ENCODE measurements at regions not wholly inside any gene's neighbourhood (a gene's known extent, or its start where the extent isn't known, plus 50 kb on each side); places are given as distances from the start of the nearest gene placed in this dataset.
A peak's percentile ranks its signal among the peaks of the same experiment; 100 is the strongest.

DNA sequence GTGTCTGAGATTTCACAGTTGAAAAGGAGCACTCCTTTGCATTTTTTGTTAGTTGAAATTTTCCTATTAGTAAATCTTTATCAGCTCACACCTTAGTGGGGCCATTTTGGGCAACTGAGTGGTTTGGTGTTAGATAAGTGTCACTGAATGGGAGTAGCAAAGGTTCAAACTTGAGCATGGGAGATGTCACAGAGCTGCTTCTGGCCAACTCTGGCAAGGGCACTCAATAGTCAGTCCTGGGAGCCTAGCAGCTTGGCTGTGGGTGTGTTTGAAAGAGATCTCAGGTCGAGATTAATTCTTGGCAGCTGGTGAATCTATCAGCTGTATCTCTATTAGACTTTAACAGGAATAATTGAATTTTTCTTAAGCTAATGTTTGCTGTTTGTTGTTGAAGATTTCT is 579.3 kb downstream of the EDEM1 start:
- Mint-ChIP-seq H3K9me3 (peaks cover 0 to 3% (median 0%) of the 10 kb centered on the region in 7 donors), H3K4me1 (no peaks in the 10 kb centered on the region), H3K27me3 (ENCODE audit: low read depth in 3 of 3) (peaks cover 0 to 3% (median 0%) of the 10 kb centered on the region in 3 donors), H3K4me3 (no peak overlapping the region), H3K36me3 (no peaks in the 10 kb centered on the region), H3K27ac (no peak overlapping the region)
- H3K27me3 ChIP-seq (ENCODE audit: control insufficient read depth in 2 of 2, insufficient read depth in 2 of 2, low read length in 2 of 2), result no peaks in the 10 kb centered on the region
- no peaks in the 10 kb centered on the region for H4K20me1 ChIP-seq (ENCODE audit: insufficient read depth, low read length)
- H3K36me3 ChIP-seq (replicated peaks in 1 of 2; ENCODE audit: control insufficient read depth in 1 of 2, insufficient read depth in 2 of 2, low read length in 2 of 2), result no peaks in the 10 kb centered on the region
- no peaks in the 10 kb centered on the region for H3K9me3 ChIP-seq (replicated peaks in 1 of 2; ENCODE audit: control insufficient read depth in 1 of 2, insufficient read depth in 1 of 2, low read length in 2 of 2)
- H3K27ac ChIP-seq (ENCODE audit: low read depth in 1 of 2, low read length in 2 of 2), result no peak overlapping the region
- WGBS (ENCODE audit: insufficient coverage), result no CpG with 5 or more reads among the region's 1 CpG
- TF ChIP-seq, protein P1, sequence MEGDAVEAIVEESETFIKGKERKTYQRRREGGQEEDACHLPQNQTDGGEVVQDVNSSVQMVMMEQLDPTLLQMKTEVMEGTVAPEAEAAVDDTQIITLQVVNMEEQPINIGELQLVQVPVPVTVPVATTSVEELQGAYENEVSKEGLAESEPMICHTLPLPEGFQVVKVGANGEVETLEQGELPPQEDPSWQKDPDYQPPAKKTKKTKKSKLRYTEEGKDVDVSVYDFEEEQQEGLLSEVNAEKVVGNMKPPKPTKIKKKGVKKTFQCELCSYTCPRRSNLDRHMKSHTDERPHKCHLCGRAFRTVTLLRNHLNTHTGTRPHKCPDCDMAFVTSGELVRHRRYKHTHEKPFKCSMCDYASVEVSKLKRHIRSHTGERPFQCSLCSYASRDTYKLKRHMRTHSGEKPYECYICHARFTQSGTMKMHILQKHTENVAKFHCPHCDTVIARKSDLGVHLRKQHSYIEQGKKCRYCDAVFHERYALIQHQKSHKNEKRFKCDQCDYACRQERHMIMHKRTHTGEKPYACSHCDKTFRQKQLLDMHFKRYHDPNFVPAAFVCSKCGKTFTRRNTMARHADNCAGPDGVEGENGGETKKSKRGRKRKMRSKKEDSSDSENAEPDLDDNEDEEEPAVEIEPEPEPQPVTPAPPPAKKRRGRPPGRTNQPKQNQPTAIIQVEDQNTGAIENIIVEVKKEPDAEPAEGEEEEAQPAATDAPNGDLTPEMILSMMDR (IDR thresholded peaks at IDR 0.05), result no peak
- no peak overlapping the region for H3K9ac ChIP-seq (ENCODE audit: insufficient read depth, low read length, poor library complexity, severe bottlenecking)
- H3K4me3 ChIP-seq (replicated peaks in 1 of 3; ENCODE audit: low read depth in 2 of 3, low read length in 3 of 3), result no peak overlapping the region
- DNase-seq, result no peak
- H3K79me2 ChIP-seq (ENCODE audit: insufficient read depth, low read length), result no peaks in the 10 kb centered on the region
- H2AFZ ChIP-seq (ENCODE audit: insufficient read depth, low read depth, low read length, poor library complexity, severe bottlenecking), result no peak overlapping the region
- no peak overlapping the region for H3K4me2 ChIP-seq (replicated peaks; ENCODE audit: extremely low read depth, low read length, poor library complexity, severe bottlenecking)
- no peaks in the 10 kb centered on the region for H3K4me1 ChIP-seq (ENCODE audit: control insufficient read depth in 1 of 2, insufficient read depth in 2 of 2, low read length in 2 of 2)
- intact Hi-C loops (cut with micrococcal nuclease), result no loop called here

DNA sequence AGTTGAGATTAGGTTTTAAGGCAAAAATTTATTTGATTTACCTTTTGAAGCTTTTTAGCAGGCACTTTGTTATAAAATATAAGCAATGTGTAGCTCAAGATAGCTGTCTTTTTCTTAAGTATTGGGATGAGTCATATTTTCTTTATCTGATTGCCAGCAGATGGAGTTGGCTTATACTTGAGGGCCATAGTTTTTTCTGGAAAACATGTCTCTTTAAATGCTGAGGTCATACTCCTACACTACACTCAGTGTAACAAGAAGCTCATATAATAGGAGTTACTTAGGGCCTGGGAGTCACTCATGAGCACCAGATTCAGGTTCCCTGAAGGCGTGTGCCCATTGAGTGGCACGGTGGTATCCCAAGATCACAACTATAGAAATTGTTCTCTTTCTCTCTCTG is 579.8 kb downstream of the EDEM1 start:
- no peaks in the 10 kb centered on the region for H3K4me1 ChIP-seq (ENCODE audit: control insufficient read depth in 1 of 2, insufficient read depth in 2 of 2, low read length in 2 of 2)
- Mint-ChIP-seq H3K4me1 (no peaks in the 10 kb centered on the region), H3K9me3 (peaks cover 0 to 3% (median 0%) of the 10 kb centered on the region in 7 donors), H3K4me3 (no peak overlapping the region), H3K27me3 (ENCODE audit: low read depth in 3 of 3) (peaks cover 0 to 3% (median 0%) of the 10 kb centered on the region in 3 donors), H3K36me3 (no peaks in the 10 kb centered on the region), H3K27ac (peak overlapping the region in 1 of 7 donors; percentile 68)
- DNase-seq, result no peak
- no peak overlapping the region for H3K4me2 ChIP-seq (replicated peaks; ENCODE audit: extremely low read depth, low read length, poor library complexity, severe bottlenecking)
- intact Hi-C loops (cut with micrococcal nuclease), result no loop called here
- H3K4me3 ChIP-seq (replicated peaks in 1 of 3; ENCODE audit: low read depth in 2 of 3, low read length in 3 of 3), result no peak overlapping the region
- WGBS (ENCODE audit: insufficient coverage), result 100% methylated on average over 2 of the region's 2 CpGs
- H3K9ac ChIP-seq (ENCODE audit: insufficient read depth, low read length, poor library complexity, severe bottlenecking), result no peak overlapping the region
- no peaks in the 10 kb centered on the region for H3K79me2 ChIP-seq (ENCODE audit: insufficient read depth, low read length)
- H3K9me3 ChIP-seq (replicated peaks in 1 of 2; ENCODE audit: control insufficient read depth in 1 of 2, insufficient read depth in 1 of 2, low read length in 2 of 2), result no peaks in the 10 kb centered on the region
- no peaks in the 10 kb centered on the region for H4K20me1 ChIP-seq (ENCODE audit: insufficient read depth, low read length)
- no peak overlapping the region for H2AFZ ChIP-seq (ENCODE audit: insufficient read depth, low read depth, low read length, poor library complexity, severe bottlenecking)
- no peaks in the 10 kb centered on the region for H3K36me3 ChIP-seq (replicated peaks in 1 of 2; ENCODE audit: control insufficient read depth in 1 of 2, insufficient read depth in 2 of 2, low read length in 2 of 2)
- H3K27ac ChIP-seq (ENCODE audit: low read depth in 1 of 2, low read length in 2 of 2), result no peak overlapping the region
- TF ChIP-seq, protein P1 (IDR thresholded peaks at IDR 0.05), result no peak
- H3K27me3 ChIP-seq (ENCODE audit: control insufficient read depth in 2 of 2, insufficient read depth in 2 of 2, low read length in 2 of 2), result no peaks in the 10 kb centered on the region
